Type B pancreatic cell (in vitro differentiated cells): ENCODE measurements at regions not wholly inside any gene's neighbourhood (a gene's known extent, or its start where the extent isn't known, plus 50 kb on each side); places are given as distances from the start of the nearest gene placed in this dataset.

Source experiments
- DNase-seq: peaks from one replicate; pipeline ENCODE4 v3.0.0; 2021; ENCODE audit warnings: mixed read lengths; ENCODE audit not compliant: unreplicated experiment; ENCODE audit errors: extremely low spot score
- H3K27ac Mint-ChIP-seq: 2 replicates; pipeline ENCODE4 v1.8.0; 2021; ENCODE audit warnings: mild to moderate bottlenecking, mixed read lengths
- H3K27me3 Mint-ChIP-seq: 2 replicates; pipeline ENCODE4 v1.8.0; 2021; ENCODE audit warnings: mixed read lengths
- H3K36me3 Mint-ChIP-seq: 2 replicates; pipeline ENCODE4 v1.8.0; 2021; ENCODE audit warnings: mixed read lengths
- H3K4me1 Mint-ChIP-seq: one replicate; pipeline ENCODE4 v1.8.0; 2021; ENCODE audit warnings: mixed read lengths; ENCODE audit not compliant: unreplicated experiment
- H3K4me3 Mint-ChIP-seq: 2 replicates; pipeline ENCODE4 v1.8.0; 2021; ENCODE audit warnings: mild to moderate bottlenecking, mixed read lengths
- H3K9me3 Mint-ChIP-seq: 2 replicates; pipeline ENCODE4 v1.8.0; 2021; ENCODE audit warnings: mixed read lengths
- CTCF ChIP-seq: fragments of 200-600 bp; sonication (generic); conservative IDR thresholded peaks from 2 replicates; pipeline ENCODE4 v1.5.0; 2021; ENCODE audit warnings: antibody characterized with exemption, mild to moderate bottlenecking

- Mint-ChIP-seq H3K9me3 (no peaks in the 10 kb centered on the region), H3K4me1 (no peaks in the 10 kb centered on the region), H3K27me3 (no peaks in the 10 kb centered on the region), H3K4me3 (no peak overlapping the region), H3K27ac (no peak overlapping the region), H3K36me3 (no peaks in the 10 kb centered on the region)
- DNase-seq: no peak
- TF ChIP-seq CTCF: no peak
Measured at GRCh38 chr3:173342679-173343078, 54.9 kb upstream of the NLGN1 start.

DNA sequence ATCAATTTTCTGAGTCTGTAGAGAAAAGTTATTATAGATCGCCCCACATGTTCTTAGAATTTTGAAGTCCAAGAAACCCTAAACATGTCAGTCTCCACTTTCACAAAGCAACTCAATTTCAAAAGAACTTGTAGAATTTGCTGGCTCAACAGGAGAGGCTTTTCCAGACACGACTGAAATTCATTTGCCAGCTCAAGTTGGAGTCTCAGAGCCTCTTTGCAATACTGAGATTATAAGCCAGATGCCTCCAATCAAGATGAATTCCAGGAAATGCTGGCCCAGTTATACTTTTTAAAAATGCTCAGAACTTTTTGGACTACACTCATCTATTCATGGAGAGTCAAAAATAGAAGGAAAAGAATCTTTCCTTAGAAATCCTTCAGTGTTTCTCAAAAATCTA lies 56.9 kb upstream of the NLGN1 start:
- no peaks in the 10 kb centered on the region for H3K36me3 Mint-ChIP-seq
- H3K4me3 Mint-ChIP-seq: no peak overlapping the region
- DNase-seq: no peak
- H3K27ac Mint-ChIP-seq: no peak overlapping the region
- H3K27me3 Mint-ChIP-seq: no peaks in the 10 kb centered on the region
- no peaks in the 10 kb centered on the region for H3K9me3 Mint-ChIP-seq
- no peaks in the 10 kb centered on the region for H3K4me1 Mint-ChIP-seq
- TF ChIP-seq CTCF: no peak

- Mint-ChIP-seq H3K27me3 (no peaks in the 10 kb centered on the region), H3K4me3 (no peak overlapping the region), H3K9me3 (no peaks in the 10 kb centered on the region), H3K27ac (no peak overlapping the region), H3K4me1 (no peaks in the 10 kb centered on the region), H3K36me3 (no peaks in the 10 kb centered on the region)
- DNase-seq: no peak
- no peak for TF ChIP-seq CTCF
Measured at GRCh38 chr3:173336261-173336660, 61.3 kb upstream of the NLGN1 start.

GRCh38 chr3:173306110-173306509 lies 91.4 kb upstream of the NLGN1 start:
- H3K27me3 Mint-ChIP-seq: peaks cover 2% of the 10 kb centered on the region
- H3K4me3 Mint-ChIP-seq: no peak overlapping the region
- H3K36me3 Mint-ChIP-seq: no peaks in the 10 kb centered on the region
- H3K4me1 Mint-ChIP-seq: no peaks in the 10 kb centered on the region
- no peaks in the 10 kb centered on the region for H3K9me3 Mint-ChIP-seq
- no peak for TF ChIP-seq CTCF
- H3K27ac Mint-ChIP-seq: no peak overlapping the region
- DNase-seq: no peak

DNA sequence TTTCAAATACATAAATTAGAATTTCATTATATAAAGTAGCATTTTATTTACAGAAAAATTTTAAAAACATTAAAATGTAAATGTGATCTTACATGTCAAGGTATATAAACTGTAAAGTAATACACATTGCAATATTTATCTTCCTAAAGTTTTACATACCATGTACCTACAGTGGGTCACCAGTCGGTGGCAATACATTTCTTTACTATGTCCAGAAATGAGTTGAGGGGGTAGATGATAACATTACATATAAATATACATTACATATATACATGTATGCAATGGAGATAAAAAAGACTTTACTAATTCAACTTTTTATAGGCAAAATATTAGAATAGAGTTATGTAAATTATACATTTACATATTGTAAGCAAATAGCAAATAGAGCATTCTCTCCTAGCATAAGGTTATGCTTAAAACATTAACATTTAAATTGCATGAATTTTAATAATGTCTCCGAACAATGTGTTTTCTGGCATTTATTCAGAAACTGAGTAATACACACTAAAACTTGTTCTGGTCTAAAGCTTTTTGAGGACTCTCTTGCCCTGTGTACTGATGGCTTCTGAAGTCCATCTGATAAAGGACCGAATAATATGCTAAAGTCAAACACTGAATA lies 93.3 kb upstream of the NLGN1 start:
- DNase-seq: no peak
- Mint-ChIP-seq H3K27ac (no peak overlapping the region), H3K27me3 (peaks cover 2% of the 10 kb centered on the region), H3K4me3 (no peak overlapping the region), H3K9me3 (no peaks in the 10 kb centered on the region), H3K4me1 (no peaks in the 10 kb centered on the region), H3K36me3 (no peaks in the 10 kb centered on the region)
- TF ChIP-seq CTCF: peak; percentile 56

DNA sequence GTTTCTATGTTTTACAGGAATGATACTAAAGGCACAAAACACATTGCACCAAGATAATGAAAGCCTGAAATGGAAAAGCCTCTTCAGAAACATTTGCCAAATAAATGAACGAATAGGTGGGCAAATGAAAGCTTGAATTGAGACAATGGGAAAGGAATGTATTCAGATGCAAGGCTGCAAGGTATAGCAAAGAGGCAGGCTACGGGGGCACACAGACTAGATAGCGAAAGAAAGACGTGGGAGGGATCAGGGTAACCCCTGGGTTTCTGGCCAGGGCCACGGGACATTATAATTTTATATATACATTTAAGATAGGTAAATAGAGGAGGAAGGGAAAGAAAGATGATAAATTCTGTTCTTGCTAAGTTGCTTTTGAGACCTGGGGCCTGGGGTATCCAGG lies 95.9 kb upstream of the NLGN1 start:
- DNase-seq: no peak
- peaks cover 2% of the 10 kb centered on the region for H3K27me3 Mint-ChIP-seq
- TF ChIP-seq CTCF: no peak
- H3K36me3 Mint-ChIP-seq: no peaks in the 10 kb centered on the region
- H3K27ac Mint-ChIP-seq: no peak overlapping the region
- H3K9me3 Mint-ChIP-seq: peaks cover 4% of the 10 kb centered on the region
- H3K4me3 Mint-ChIP-seq: no peak overlapping the region
- no peaks in the 10 kb centered on the region for H3K4me1 Mint-ChIP-seq
